Smooth muscle cell (in vitro differentiated cells): ENCODE measurements at regions not wholly inside any gene's neighbourhood (a gene's known extent, or its start where the extent isn't known, plus 50 kb on each side); places are given as distances from the start of the nearest gene placed in this dataset.
A peak's percentile ranks its signal among the peaks of the same experiment; 100 is the strongest.

Experiments
- DNase-seq: peaks from one replicate; lab custom pipeline; 2025; ENCODE audit not compliant: unreplicated experiment; lab: John Stamatoyannopoulos, UW
- H2AFZ ChIP-seq: fragments of 200-600 bp; sonication (generic); 2 replicates; pipeline ENCODE4 v1.6.0; 2016; ENCODE audit warnings: antibody characterized with exemption, low read depth, mild to moderate bottlenecking
- H3F3A ChIP-seq: fragments of 200-600 bp; sonication (generic); 2 replicates; pipeline ENCODE4 v1.6.0; 2017; ENCODE audit warnings: antibody characterized with exemption, low read depth
- H3K27ac ChIP-seq: fragments of 200-600 bp; sonication (generic); 2 replicates; pipeline ENCODE4 v1.5.1; 2016; ENCODE audit warnings: low read depth, mild to moderate bottlenecking
- H3K27me3 ChIP-seq: fragments of 200-600 bp; sonication (generic); 2 replicates; pipeline ENCODE4 v1.6.1; 2016; ENCODE audit warnings: low read depth, mild to moderate bottlenecking
- H3K36me3 ChIP-seq: fragments of 200-600 bp; sonication (generic); 2 replicates; pipeline ENCODE4 v1.5.1; 2016; ENCODE audit warnings: low read depth
- H3K4me1 ChIP-seq: fragments of 200-600 bp; sonication (generic); 2 replicates; pipeline ENCODE4 v1.5.1; 2016; ENCODE audit warnings: low read depth
- H3K4me2 ChIP-seq: fragments of 200-600 bp; sonication (generic); 2 replicates; pipeline ENCODE4 v1.6.0; 2016; ENCODE audit warnings: mild to moderate bottlenecking
- H3K4me3 ChIP-seq: fragments of 200-600 bp; sonication (generic); 2 replicates; pipeline ENCODE4 v1.5.1; 2016; ENCODE audit warnings: mild to moderate bottlenecking
- H3K79me2 ChIP-seq: fragments of 200-600 bp; sonication (generic); 2 replicates; pipeline ENCODE4 v1.6.0; 2016; ENCODE audit warnings: low read depth, mild to moderate bottlenecking
- H3K9ac ChIP-seq: fragments of 200-600 bp; sonication (generic); 2 replicates; pipeline ENCODE4 v1.6.0; 2016; ENCODE audit warnings: low read depth
- H3K9me3 ChIP-seq: fragments of 200-600 bp; sonication (generic); replicated peaks from 2 replicates; pipeline ENCODE4 v1.5.1; 2016; ENCODE audit warnings: low read depth
- H4K20me1 ChIP-seq: fragments of 200-600 bp; sonication (generic); 2 replicates; pipeline ENCODE4 v1.6.0; 2016; ENCODE audit warnings: low read depth
- CTCF ChIP-seq: fragments of 200-600 bp; sonication (generic); IDR thresholded peaks from 2 replicates; pipeline ENCODE4 v1.5.1; 2017; ENCODE audit warnings: borderline replicate concordance, mild to moderate bottlenecking, antibody characterized with exemption; ENCODE audit not compliant: insufficient read depth, poor library complexity, severe bottlenecking
- WGBS: methylation state at CpG from one replicate; pipeline ENCODE4 v1.1.7; 2016; ENCODE audit warnings: low lambda C conversion rate; 5-methylcytosine and 5-hydroxymethylcytosine counted together

GRCh38 chr15:62257996-62258521 is 93.0 kb upstream of the C2CD4B start:
- no peaks in the 10 kb centered on the region for H3K79me2 ChIP-seq
- WGBS = 82% methylated on average over 5 of the region's 5 CpGs
- H3K27me3 ChIP-seq = no peaks in the 10 kb centered on the region
- no peaks in the 10 kb centered on the region for H3K4me1 ChIP-seq
- no peaks in the 10 kb centered on the region for H3K36me3 ChIP-seq
- H4K20me1 ChIP-seq = no peaks in the 10 kb centered on the region
- H3K4me2 ChIP-seq = no peak overlapping the region
- no peak for DNase-seq
- no peak for TF ChIP-seq CTCF
- no peak overlapping the region for H3K9ac ChIP-seq
- H2AFZ ChIP-seq = no peak overlapping the region
- H3K9me3 ChIP-seq = no peaks in the 10 kb centered on the region
- no peak overlapping the region for H3K27ac ChIP-seq
- no peak overlapping the region for H3K4me3 ChIP-seq
- H3F3A ChIP-seq = no peaks in the 10 kb centered on the region

- TF ChIP-seq CTCF = no peak
Observed at GRCh38 chr15:62262305-62262941, 97.3 kb upstream of the C2CD4B start.

GRCh38 chr15:62264196-62264595 is 99.1 kb upstream of the C2CD4B start:
- H3K79me2 ChIP-seq = no peaks in the 10 kb centered on the region
- H3K9me3 ChIP-seq = peaks cover 9% of the 10 kb centered on the region
- H3K9ac ChIP-seq = no peak overlapping the region
- no peaks in the 10 kb centered on the region for H3K4me1 ChIP-seq
- no peak overlapping the region for H2AFZ ChIP-seq
- no peaks in the 10 kb centered on the region for H3F3A ChIP-seq
- no peaks in the 10 kb centered on the region for H3K27me3 ChIP-seq
- H3K4me3 ChIP-seq = no peak overlapping the region
- H3K36me3 ChIP-seq = no peaks in the 10 kb centered on the region
- TF ChIP-seq CTCF = no peak
- no peak for DNase-seq
- H3K4me2 ChIP-seq = no peak overlapping the region
- no peaks in the 10 kb centered on the region for H4K20me1 ChIP-seq
- no peak overlapping the region for H3K27ac ChIP-seq

More at GRCh38 chr15:62262305-62262941, 97.3 kb upstream of the C2CD4B start:
- peak overlapping the region; percentile 80 for H3K27ac ChIP-seq
- no peaks in the 10 kb centered on the region for H4K20me1 ChIP-seq
- H3F3A ChIP-seq = no peaks in the 10 kb centered on the region
- no peaks in the 10 kb centered on the region for H3K36me3 ChIP-seq
- DNase-seq = no peak
- peak overlapping the region; percentile 62 for H3K9ac ChIP-seq
- H3K4me2 ChIP-seq = no peak overlapping the region
- no peaks in the 10 kb centered on the region for H3K79me2 ChIP-seq
- H3K9me3 ChIP-seq = no peaks in the 10 kb centered on the region
- 93% methylated on average over 7 of the region's 7 CpGs for WGBS
- no peak overlapping the region for H3K4me3 ChIP-seq
- H3K4me1 ChIP-seq = no peaks in the 10 kb centered on the region
- H3K27me3 ChIP-seq = no peaks in the 10 kb centered on the region
- peak overlapping the region; percentile 79 for H2AFZ ChIP-seq

- no peaks in the 10 kb centered on the region for H3F3A ChIP-seq
- H3K27ac ChIP-seq = no peak overlapping the region
- peaks cover 13% of the 10 kb centered on the region for H3K9me3 ChIP-seq
- H4K20me1 ChIP-seq = no peaks in the 10 kb centered on the region
- 80% methylated on average over 5 of the region's 5 CpGs for WGBS
- no peak overlapping the region for H3K9ac ChIP-seq
- TF ChIP-seq CTCF = no peak
- H3K36me3 ChIP-seq = no peaks in the 10 kb centered on the region
- no peak overlapping the region for H3K4me2 ChIP-seq
- H2AFZ ChIP-seq = no peak overlapping the region
- no peak for DNase-seq
- no peaks in the 10 kb centered on the region for H3K79me2 ChIP-seq
- H3K4me1 ChIP-seq = no peaks in the 10 kb centered on the region
- no peak overlapping the region for H3K4me3 ChIP-seq
- H3K27me3 ChIP-seq = no peaks in the 10 kb centered on the region
Observed at GRCh38 chr15:62269504-62269903, 104.4 kb upstream of the C2CD4B start.
